Hippocampal formation (tissue), 2 donors: ENCODE measurements at regions not wholly inside any gene's neighbourhood (a gene's known extent, or its start where the extent isn't known, plus 50 kb on each side); places are given as distances from the start of the nearest gene placed in this dataset.
"Not testable (repeated sequence)": the region's sequence is repeated elsewhere in the genome, so short reads cannot be mapped to it uniquely, and the experiment has no call there.

Experiments used
- DNase-seq, 2 donors: peaks; one replicate each; lab custom pipeline; 2025; lab: John Stamatoyannopoulos, UW

DNA sequence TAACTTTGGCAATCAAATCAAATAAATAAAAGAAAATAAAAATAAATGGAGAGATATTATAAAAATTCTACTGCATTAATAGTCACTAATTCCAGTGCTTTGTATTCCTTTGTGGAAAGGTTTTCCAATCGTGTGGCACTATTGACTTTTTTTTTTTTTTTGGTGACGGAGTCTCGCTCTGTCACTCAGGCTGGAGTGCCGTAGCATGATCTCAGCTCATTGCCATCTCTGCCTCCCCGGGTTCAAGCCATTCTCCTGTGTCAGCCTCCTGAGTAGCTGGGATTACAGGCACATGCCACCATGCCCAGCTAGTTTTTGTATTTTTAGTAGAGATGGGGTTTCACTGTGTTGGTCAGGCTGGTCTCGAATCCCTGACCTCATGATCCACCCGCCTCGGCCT, 122.3 kb downstream of the HS3ST3B1 start:
- DNase-seq: not testable (repeated sequence)

DNA sequence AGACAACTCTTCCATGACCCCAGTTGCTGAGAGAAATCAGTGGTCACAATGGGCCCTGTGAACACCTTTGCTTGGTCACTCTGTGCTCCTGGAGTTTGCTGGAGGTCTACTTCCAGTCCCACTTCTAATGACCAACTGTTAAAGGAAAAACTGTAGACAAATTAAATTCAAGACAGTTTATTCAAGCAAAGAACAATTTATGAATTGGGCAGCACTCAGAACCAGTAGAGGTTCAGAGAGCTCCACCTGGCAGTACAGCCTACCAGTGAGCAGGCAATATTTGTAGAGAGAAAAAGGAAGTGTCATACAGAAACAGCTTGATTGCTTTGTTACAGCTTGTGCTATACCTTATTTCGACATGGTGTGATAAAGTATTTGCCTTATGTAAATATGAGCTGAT, 116.5 kb downstream of the HS3ST3B1 start:
- DNase-seq: no peak

DNA sequence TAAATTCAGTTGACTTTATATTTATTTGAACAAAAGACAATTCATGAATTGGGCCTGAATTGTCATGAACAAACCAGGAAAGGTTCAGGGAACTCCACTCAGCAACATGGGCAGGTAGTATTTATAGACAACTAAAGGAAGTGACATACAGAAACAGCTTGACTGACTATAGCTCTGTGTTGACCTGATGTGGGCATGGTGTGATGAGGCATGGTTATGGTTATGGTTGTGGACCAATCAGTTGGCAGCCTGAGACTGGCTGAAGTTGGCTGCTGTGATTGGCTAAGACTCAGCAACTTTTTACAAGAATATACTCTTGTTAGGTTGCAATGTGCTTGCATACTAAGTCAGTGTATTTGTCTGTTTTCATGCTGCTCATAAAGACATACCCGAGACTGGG, 108.4 kb downstream of the HS3ST3B1 start:
- no peak for DNase-seq

DNA sequence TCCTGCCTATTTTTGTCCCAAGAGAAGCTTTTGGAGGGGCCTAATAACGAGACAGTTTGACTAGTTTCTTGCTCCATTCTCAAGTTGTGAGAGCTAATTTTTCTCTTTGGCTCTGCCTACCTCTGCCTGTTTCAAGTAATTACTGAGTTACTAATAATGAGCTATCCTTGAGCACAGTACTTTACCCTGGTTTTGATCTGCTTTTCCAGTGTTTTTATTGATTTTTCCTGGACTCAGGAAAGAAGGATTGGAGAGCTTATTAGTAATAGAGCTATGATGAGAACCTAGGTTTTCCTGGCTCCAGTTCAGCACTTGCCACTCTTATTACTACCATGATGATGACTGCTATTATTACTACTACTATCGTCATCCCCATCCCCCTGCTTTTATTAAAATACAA, 106.7 kb downstream of the HS3ST3B1 start:
- DNase-seq: no peak

DNA sequence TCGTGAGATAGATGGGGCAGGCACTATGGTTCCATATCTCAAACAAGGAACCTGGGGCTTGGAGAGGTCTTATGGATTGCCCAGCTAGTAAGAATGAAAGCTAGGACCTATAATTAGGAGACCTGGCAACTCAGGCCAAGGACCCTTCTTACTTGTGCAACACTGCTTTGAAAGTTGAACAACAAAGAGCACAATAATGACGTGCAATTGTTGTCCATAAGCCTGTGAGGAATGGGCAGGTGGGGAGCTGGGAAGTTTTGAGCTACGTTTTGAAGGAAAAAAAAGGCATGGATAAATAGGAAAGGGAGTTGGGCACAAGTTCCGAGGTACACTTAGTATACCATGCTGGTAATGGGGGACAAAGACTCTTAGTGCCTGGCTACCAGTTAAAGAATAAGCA, 104.3 kb downstream of the HS3ST3B1 start:
- no peak for DNase-seq
